Ishikawa (cell line): ENCODE measurements at regions not wholly inside any gene's neighbourhood (a gene's known extent, or its start where the extent isn't known, plus 50 kb on each side); places are given as distances from the start of the nearest gene placed in this dataset.

Experiments used
- CEBPB ChIP-seq: IDR thresholded peaks from 2 replicates; pipeline ENCODE4 v1.6.1; 2012
- CREB1 ChIP-seq: IDR thresholded peaks from 2 replicates; pipeline ENCODE4 v1.6.1; 2012; ENCODE audit warnings: low read depth
- EGR1 ChIP-seq: IDR thresholded peaks from 2 replicates; pipeline ENCODE4 v1.6.1; 2012
- EP300 ChIP-seq: IDR thresholded peaks from 2 replicates; pipeline ENCODE4 v1.6.1; 2012; ENCODE audit warnings: borderline replicate concordance
- FOXM1 ChIP-seq: IDR thresholded peaks from 2 replicates; pipeline ENCODE4 v1.6.1; 2012; ENCODE audit warnings: low read depth, borderline replicate concordance
- MAX ChIP-seq: IDR thresholded peaks from 2 replicates; pipeline ENCODE4 v1.6.1; 2012
- NFIC ChIP-seq: IDR thresholded peaks from 2 replicates; pipeline ENCODE4 v1.6.1; 2012
- RAD21 ChIP-seq: IDR thresholded peaks from 2 replicates; pipeline ENCODE4 v1.6.1; 2012; ENCODE audit warnings: low read depth
- TAF1 ChIP-seq: IDR thresholded peaks from 2 replicates; pipeline ENCODE4 v1.6.1; 2012; ENCODE audit warnings: low read depth, mild to moderate bottlenecking
- TCF12 ChIP-seq: IDR thresholded peaks from 2 replicates; pipeline ENCODE4 v1.6.1; 2012; ENCODE audit warnings: low read depth
- TEAD4 ChIP-seq: IDR thresholded peaks from 2 replicates; pipeline ENCODE4 v1.6.1; 2012
- USF1 ChIP-seq: IDR thresholded peaks from 2 replicates; pipeline ENCODE4 v1.6.1; 2012
- YY1 ChIP-seq: IDR thresholded peaks from 2 replicates; pipeline ENCODE4 v1.6.1; 2012; ENCODE audit warnings: low read depth
- ZBTB7A ChIP-seq: IDR thresholded peaks from 2 replicates; pipeline ENCODE4 v1.6.1; 2012; ENCODE audit warnings: low read depth
- TF ChIP-seq, protein P1 (sequence below): IDR thresholded peaks from 2 replicates; pipeline ENCODE4 v1.6.1; 2012; ENCODE audit warnings: low read depth, mild to moderate bottlenecking

DNA sequence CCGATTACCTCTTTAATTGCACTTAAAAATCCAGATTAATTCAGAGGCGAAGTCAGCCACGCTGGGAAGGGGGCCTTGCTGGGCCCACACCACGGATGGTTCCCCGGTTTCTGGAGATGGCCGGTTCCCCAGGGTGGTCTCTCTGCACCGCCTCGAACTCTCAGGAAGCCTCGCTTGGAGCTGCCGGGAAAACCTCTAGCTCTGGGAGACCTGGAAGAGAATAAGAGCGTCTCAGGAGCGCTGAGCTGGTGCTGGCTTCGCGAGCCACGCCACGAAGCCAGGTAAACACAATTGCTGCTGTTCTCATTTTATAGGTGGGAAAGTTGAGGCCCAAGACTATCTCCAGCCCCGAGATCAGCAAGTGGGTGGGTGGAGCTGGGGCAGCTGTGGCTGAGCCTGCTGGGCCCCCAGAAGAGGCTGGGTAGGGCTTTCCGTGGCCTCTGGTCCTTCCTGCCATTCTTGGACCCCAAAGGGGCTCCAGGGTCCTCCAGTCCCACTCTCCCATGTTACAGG is 110.4 kb downstream of the MICALL2 start:
- TF ChIP-seq USF1 (no peak), RAD21 (no peak), EGR1 (no peak), CREB1 (no peak), ZBTB7A (no peak), YY1 (no peak), MAX (no peak), EP300 (no peak)

GRCh38 chr7:1349351-1349761 is 109.9 kb downstream of the MICALL2 start:
- no peak for TF ChIP-seq RAD21
- TF ChIP-seq MAX, result no peak
- TF ChIP-seq CREB1, result no peak
- no peak for TF ChIP-seq EP300
- TF ChIP-seq FOXM1, result no peak
- TF ChIP-seq NFIC, result no peak
- TF ChIP-seq TCF12, result no peak
- TF ChIP-seq ZBTB7A, result no peak
- TF ChIP-seq, protein P1, sequence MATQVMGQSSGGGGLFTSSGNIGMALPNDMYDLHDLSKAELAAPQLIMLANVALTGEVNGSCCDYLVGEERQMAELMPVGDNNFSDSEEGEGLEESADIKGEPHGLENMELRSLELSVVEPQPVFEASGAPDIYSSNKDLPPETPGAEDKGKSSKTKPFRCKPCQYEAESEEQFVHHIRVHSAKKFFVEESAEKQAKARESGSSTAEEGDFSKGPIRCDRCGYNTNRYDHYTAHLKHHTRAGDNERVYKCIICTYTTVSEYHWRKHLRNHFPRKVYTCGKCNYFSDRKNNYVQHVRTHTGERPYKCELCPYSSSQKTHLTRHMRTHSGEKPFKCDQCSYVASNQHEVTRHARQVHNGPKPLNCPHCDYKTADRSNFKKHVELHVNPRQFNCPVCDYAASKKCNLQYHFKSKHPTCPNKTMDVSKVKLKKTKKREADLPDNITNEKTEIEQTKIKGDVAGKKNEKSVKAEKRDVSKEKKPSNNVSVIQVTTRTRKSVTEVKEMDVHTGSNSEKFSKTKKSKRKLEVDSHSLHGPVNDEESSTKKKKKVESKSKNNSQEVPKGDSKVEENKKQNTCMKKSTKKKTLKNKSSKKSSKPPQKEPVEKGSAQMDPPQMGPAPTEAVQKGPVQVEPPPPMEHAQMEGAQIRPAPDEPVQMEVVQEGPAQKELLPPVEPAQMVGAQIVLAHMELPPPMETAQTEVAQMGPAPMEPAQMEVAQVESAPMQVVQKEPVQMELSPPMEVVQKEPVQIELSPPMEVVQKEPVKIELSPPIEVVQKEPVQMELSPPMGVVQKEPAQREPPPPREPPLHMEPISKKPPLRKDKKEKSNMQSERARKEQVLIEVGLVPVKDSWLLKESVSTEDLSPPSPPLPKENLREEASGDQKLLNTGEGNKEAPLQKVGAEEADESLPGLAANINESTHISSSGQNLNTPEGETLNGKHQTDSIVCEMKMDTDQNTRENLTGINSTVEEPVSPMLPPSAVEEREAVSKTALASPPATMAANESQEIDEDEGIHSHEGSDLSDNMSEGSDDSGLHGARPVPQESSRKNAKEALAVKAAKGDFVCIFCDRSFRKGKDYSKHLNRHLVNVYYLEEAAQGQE, result no peak
- no peak for TF ChIP-seq YY1
- TF ChIP-seq TEAD4, result no peak
- no peak for TF ChIP-seq TAF1
- TF ChIP-seq USF1, result no peak
- TF ChIP-seq EGR1, result no peak
- TF ChIP-seq CEBPB, result no peak

- TF ChIP-seq YY1 (no peak), RAD21 (no peak), MAX (no peak), TAF1 (no peak), CEBPB (no peak), CREB1 (no peak), NFIC (no peak), ZBTB7A (no peak)
- TF ChIP-seq, protein P1, result no peak
Measured at GRCh38 chr7:1351881-1352625, 107.2 kb downstream of the MICALL2 start.

DNA sequence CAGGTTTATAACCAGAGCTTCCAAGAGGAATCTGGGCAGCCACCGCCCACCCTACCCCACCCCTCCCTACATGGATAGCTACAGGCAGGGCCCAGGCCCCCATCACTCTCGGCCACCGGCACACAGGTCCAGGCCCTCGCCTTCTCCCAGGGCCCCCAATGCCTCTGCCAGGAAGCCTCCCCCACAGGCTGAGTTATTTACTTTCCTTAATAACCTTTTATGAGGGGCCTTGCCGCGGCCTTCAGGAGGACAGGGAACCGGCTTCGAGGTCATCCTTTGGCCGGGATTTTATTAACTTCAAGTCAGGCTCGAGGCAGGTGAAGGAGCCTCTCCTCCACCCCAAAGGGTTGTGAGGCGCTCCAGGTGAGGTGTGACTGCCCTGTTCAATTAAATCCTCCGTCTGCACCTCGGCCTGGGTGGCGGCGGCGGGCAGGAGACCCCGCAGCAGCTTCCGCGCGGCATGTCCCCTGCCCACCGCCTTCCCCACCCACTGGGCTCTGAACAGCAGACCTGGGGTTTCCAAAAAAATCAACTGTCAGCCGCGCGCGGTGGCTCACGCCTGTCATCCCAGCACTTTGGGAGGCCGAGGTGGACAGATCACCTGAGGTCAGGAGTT is 106.5 kb downstream of the MICALL2 start:
- TF ChIP-seq TEAD4 (no peak), FOXM1 (no peak), RAD21 (no peak), CEBPB (no peak), YY1 (no peak), EP300 (no peak)
- TF ChIP-seq, protein P1, result no peak
